ENCODE measurements at regions not wholly inside any gene's neighbourhood (a gene's known extent, or its start where the extent isn't known, plus 50 kb on each side); places are given as distances from the start of the nearest gene placed in this dataset.
A peak's percentile ranks its signal among the peaks of the same experiment; 100 is the strongest.
"Not testable (repeated sequence)": the region's sequence is repeated elsewhere in the genome, so short reads cannot be mapped to it uniquely, and the experiment has no call there.

DNA sequence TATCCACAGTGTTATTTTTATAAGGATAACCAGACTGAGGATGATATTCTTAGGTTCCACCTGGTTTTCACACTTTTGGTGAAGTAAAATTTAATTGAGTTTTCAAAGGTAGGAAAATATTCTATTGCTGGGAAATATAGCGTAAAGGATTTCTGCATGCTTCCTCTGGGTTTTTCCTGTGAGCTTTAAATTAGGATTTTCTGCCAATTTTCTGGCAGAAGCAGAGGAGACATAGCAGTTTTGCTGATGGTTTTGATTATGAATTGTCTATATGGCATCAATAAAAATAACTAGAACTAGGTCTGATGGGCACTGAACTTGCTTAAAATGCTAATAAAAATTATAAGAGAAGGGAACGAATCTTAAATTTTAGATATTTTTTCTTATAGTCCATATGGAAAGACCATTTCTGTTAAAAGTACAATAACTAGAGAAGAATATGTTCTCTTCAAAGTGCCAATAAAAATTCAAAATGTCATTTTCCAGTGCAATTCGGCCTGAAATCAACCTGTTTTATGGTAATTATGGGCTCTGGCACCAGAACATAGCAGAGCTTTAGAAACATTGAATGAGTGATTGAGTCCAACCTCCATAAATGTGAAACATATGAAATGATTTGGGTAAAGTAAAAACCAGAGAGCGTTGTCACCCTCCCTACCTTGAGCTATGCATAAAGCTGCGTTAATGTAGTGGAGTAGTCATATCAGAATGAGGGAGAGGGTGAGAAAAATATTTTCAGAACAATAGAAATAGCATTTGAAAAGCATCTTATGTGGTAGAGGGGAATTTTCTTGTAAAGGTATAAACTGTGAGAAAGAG is 279.7 kb downstream of the SPRY1 start:
- Histone ChIP-seq H3K27ac (ENCODE audit: insufficient read depth, low read length) (no peak overlapping the region), H3K4me2 (ENCODE audit: extremely low read depth, insufficient read depth, low read length) (no peak overlapping the region), H3K79me2 (ENCODE audit: control insufficient read depth, insufficient read depth, low read length) (no peaks in the 10 kb centered on the region), H3K36me3 (ENCODE audit: control insufficient read depth, insufficient read depth, low read length) (no peaks in the 10 kb centered on the region), H2AFZ (ENCODE audit: low read length) (no peak overlapping the region), H3K4me3 (replicated peaks in 1 of 4; ENCODE audit: control extremely low read depth in 1 of 4, insufficient read depth in 1 of 4, low read depth in 3 of 4, low read length in 4 of 4) (no peak overlapping the region), H3K4me1 (ENCODE audit: control insufficient read depth, extremely low read depth, insufficient read depth, low read length) (peaks cover 6% of the 10 kb centered on the region), H3K9me3 (ENCODE audit: control insufficient read depth, insufficient read depth, low read depth, low read length) (no peaks in the 10 kb centered on the region), H3K27me3 (ENCODE audit: control insufficient read depth, insufficient read depth, low read length) (no peaks in the 10 kb centered on the region), H3K9ac (ENCODE audit: insufficient read depth, low read length) (no peak overlapping the region), H4K20me1 (ENCODE audit: control insufficient read depth, extremely low read depth, insufficient read depth, low read length) (no peaks in the 10 kb centered on the region)
- no peak for DNase-seq (ENCODE audit: low read depth in 2 of 2)
- TF ChIP-seq, protein P1, sequence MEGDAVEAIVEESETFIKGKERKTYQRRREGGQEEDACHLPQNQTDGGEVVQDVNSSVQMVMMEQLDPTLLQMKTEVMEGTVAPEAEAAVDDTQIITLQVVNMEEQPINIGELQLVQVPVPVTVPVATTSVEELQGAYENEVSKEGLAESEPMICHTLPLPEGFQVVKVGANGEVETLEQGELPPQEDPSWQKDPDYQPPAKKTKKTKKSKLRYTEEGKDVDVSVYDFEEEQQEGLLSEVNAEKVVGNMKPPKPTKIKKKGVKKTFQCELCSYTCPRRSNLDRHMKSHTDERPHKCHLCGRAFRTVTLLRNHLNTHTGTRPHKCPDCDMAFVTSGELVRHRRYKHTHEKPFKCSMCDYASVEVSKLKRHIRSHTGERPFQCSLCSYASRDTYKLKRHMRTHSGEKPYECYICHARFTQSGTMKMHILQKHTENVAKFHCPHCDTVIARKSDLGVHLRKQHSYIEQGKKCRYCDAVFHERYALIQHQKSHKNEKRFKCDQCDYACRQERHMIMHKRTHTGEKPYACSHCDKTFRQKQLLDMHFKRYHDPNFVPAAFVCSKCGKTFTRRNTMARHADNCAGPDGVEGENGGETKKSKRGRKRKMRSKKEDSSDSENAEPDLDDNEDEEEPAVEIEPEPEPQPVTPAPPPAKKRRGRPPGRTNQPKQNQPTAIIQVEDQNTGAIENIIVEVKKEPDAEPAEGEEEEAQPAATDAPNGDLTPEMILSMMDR (conservative IDR thresholded peaks at IDR 0.05 in 1 of 2, IDR thresholded peaks at IDR 0.05 in 1 of 2; ENCODE audit: low read depth in 1 of 2, low read length in 2 of 2): no peak
- TF ChIP-seq EZH2 (IDR thresholded peaks at IDR 0.05; ENCODE audit: low read length, missing control alignments): no peak

DNA sequence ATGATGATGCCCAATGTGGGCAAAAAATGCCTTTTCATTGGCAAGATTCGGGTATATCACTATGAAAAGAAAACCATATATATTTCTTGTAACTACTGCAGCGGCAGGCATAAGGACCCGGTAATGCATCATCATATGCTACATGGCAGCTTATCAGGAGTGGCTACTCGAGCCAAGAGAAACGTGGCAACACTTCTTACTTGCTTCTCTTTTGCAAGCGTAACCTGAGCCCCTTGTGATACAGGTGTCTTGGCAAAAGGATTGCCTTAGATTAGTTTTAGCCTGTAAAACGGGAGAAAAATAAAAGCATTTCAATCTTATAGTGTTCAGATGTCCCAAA is 280.3 kb downstream of the SPRY1 start:
- Histone ChIP-seq H3K9me3 (ENCODE audit: control insufficient read depth, insufficient read depth, low read depth, low read length) (no peaks in the 10 kb centered on the region), H3K4me1 (ENCODE audit: control insufficient read depth, extremely low read depth, insufficient read depth, low read length) (peaks cover 6% of the 10 kb centered on the region), H3K27ac (ENCODE audit: insufficient read depth, low read length) (no peak overlapping the region), H4K20me1 (ENCODE audit: control insufficient read depth, extremely low read depth, insufficient read depth, low read length) (no peaks in the 10 kb centered on the region), H3K27me3 (ENCODE audit: control insufficient read depth, insufficient read depth, low read length) (no peaks in the 10 kb centered on the region), H2AFZ (ENCODE audit: low read length) (no peak overlapping the region), H3K79me2 (ENCODE audit: control insufficient read depth, insufficient read depth, low read length) (no peaks in the 10 kb centered on the region), H3K9ac (ENCODE audit: insufficient read depth, low read length) (no peak overlapping the region), H3K4me3 (replicated peaks in 1 of 4; ENCODE audit: control extremely low read depth in 1 of 4, insufficient read depth in 1 of 4, low read depth in 3 of 4, low read length in 4 of 4) (no peak overlapping the region), H3K4me2 (ENCODE audit: extremely low read depth, insufficient read depth, low read length) (no peak overlapping the region), H3K36me3 (ENCODE audit: control insufficient read depth, insufficient read depth, low read length) (no peaks in the 10 kb centered on the region)
- no peak for TF ChIP-seq EZH2 (IDR thresholded peaks at IDR 0.05; ENCODE audit: low read length, missing control alignments)
- TF ChIP-seq, protein P1 (conservative IDR thresholded peaks at IDR 0.05 in 1 of 2, IDR thresholded peaks at IDR 0.05 in 1 of 2; ENCODE audit: low read depth in 1 of 2, low read length in 2 of 2): no peak
- peak in 1 of 2 donors; percentile 27 for DNase-seq (ENCODE audit: low read depth in 2 of 2)

DNA sequence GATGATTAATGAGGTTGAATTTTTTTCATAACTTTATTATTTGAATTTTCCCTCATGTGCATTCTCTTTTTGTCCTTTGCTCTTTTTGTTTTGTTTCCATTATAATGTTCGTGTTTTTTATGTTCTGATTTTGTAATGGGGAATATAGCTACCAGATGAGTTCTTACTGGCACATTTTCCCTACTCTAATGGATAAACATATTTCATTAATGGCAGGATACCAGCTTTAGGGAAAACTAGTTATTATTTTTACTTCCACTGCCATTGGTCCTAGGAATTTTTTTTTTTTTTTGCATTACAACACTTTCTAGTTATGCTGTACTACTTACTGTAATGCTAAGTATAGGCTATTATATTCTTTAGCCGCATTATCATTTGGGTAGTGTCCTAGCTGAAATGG is 286.3 kb downstream of the SPRY1 start:
- H4K20me1 ChIP-seq (ENCODE audit: control insufficient read depth, extremely low read depth, insufficient read depth, low read length): no peaks in the 10 kb centered on the region
- no peak overlapping the region for H3K4me2 ChIP-seq (ENCODE audit: extremely low read depth, insufficient read depth, low read length)

DNA sequence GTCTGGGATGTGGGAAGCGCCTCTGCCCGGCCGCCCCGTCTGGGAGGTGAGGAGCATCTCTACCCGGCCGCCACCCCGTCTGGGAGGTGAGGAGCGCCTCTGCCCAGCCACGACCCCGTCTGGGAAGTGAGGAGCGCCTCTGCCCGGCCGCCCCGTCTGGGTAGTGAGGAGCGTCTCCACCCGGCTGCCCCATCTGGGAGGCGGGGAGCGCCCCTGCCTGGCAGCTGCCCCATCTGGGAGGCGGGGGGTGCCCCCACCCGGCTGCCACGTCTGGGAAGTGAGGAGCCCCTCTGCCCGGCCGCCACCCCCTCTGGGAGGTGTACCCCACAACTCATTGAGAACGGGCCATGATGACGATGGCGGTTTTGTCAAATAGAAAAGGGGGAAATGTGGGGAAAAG is 288.3 kb downstream of the SPRY1 start:
- not testable (repeated sequence) for DNase-seq (ENCODE audit: low read depth in 2 of 2); H4K20me1 ChIP-seq (ENCODE audit: control insufficient read depth, extremely low read depth, insufficient read depth, low read length); H3K4me1 ChIP-seq (ENCODE audit: control insufficient read depth, extremely low read depth, insufficient read depth, low read length); H2AFZ ChIP-seq (ENCODE audit: low read length); H3K27me3 ChIP-seq (ENCODE audit: control insufficient read depth, insufficient read depth, low read length); H3K9me3 ChIP-seq (ENCODE audit: control insufficient read depth, insufficient read depth, low read depth, low read length); H3K36me3 ChIP-seq (ENCODE audit: control insufficient read depth, insufficient read depth, low read length); H3K9ac ChIP-seq (ENCODE audit: insufficient read depth, low read length); H3K79me2 ChIP-seq (ENCODE audit: control insufficient read depth, insufficient read depth, low read length); H3K4me2 ChIP-seq (ENCODE audit: extremely low read depth, insufficient read depth, low read length); H3K27ac ChIP-seq (ENCODE audit: insufficient read depth, low read length); H3K4me3 ChIP-seq (replicated peaks in 1 of 4; ENCODE audit: control extremely low read depth in 1 of 4, insufficient read depth in 1 of 4, low read depth in 3 of 4, low read length in 4 of 4)

More for the DNA sequence above, 286.3 kb downstream of the SPRY1 start:
- DNase-seq (ENCODE audit: low read depth in 2 of 2): no peak
- H3K4me3 ChIP-seq (replicated peaks in 1 of 4; ENCODE audit: control extremely low read depth in 1 of 4, insufficient read depth in 1 of 4, low read depth in 3 of 4, low read length in 4 of 4): no peak overlapping the region
- H3K9ac ChIP-seq (ENCODE audit: insufficient read depth, low read length): no peak overlapping the region
- no peak overlapping the region for H3K27ac ChIP-seq (ENCODE audit: insufficient read depth, low read length)
- H3K4me1 ChIP-seq (ENCODE audit: control insufficient read depth, extremely low read depth, insufficient read depth, low read length): no peaks in the 10 kb centered on the region
- H3K36me3 ChIP-seq (ENCODE audit: control insufficient read depth, insufficient read depth, low read length): no peaks in the 10 kb centered on the region
- TF ChIP-seq, protein P1 (conservative IDR thresholded peaks at IDR 0.05 in 1 of 2, IDR thresholded peaks at IDR 0.05 in 1 of 2; ENCODE audit: low read depth in 1 of 2, low read length in 2 of 2): no peak
- TF ChIP-seq EZH2 (IDR thresholded peaks at IDR 0.05; ENCODE audit: low read length, missing control alignments): no peak
- H3K79me2 ChIP-seq (ENCODE audit: control insufficient read depth, insufficient read depth, low read length): no peaks in the 10 kb centered on the region
- no peaks in the 10 kb centered on the region for H3K9me3 ChIP-seq (ENCODE audit: control insufficient read depth, insufficient read depth, low read depth, low read length)
- no peak overlapping the region for H2AFZ ChIP-seq (ENCODE audit: low read length)
- no peaks in the 10 kb centered on the region for H3K27me3 ChIP-seq (ENCODE audit: control insufficient read depth, insufficient read depth, low read length)

DNA sequence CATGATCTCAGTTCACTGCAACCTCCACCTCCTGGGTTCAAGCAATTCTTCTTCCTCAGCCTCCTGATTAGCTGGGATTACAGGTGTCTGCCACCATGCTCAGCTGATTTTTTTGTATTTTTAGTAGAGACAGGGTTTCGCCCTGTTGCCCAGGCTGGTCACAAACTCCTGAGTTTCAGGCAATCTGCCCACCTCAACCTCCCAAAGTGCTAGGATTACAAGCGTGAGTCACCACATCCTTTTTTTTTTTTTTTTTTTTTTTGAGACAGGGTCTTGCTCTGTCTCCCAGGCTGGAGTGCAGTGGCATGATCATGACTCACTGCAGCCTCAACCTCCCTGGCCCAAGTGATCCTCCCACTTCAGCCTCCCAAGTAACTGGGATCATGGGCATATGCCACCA is 298.9 kb downstream of the SPRY1 start:
- H3K79me2 ChIP-seq (ENCODE audit: control insufficient read depth, insufficient read depth, low read length): not testable (repeated sequence)

More for the DNA sequence above, 298.9 kb downstream of the SPRY1 start:
- not testable (repeated sequence) for H3K4me1 ChIP-seq (ENCODE audit: control insufficient read depth, extremely low read depth, insufficient read depth, low read length); H3K9ac ChIP-seq (ENCODE audit: insufficient read depth, low read length); H2AFZ ChIP-seq (ENCODE audit: low read length); H3K27me3 ChIP-seq (ENCODE audit: control insufficient read depth, insufficient read depth, low read length); DNase-seq (ENCODE audit: low read depth in 2 of 2); H3K27ac ChIP-seq (ENCODE audit: insufficient read depth, low read length); H3K4me3 ChIP-seq (replicated peaks in 1 of 4; ENCODE audit: control extremely low read depth in 1 of 4, insufficient read depth in 1 of 4, low read depth in 3 of 4, low read length in 4 of 4); H3K36me3 ChIP-seq (ENCODE audit: control insufficient read depth, insufficient read depth, low read length); H4K20me1 ChIP-seq (ENCODE audit: control insufficient read depth, extremely low read depth, insufficient read depth, low read length); H3K4me2 ChIP-seq (ENCODE audit: extremely low read depth, insufficient read depth, low read length); H3K9me3 ChIP-seq (ENCODE audit: control insufficient read depth, insufficient read depth, low read depth, low read length)

All from fibroblast of lung (primary cell).